Sigmoid colon (tissue), 4 donors: ENCODE measurements at regions not wholly inside any gene's neighbourhood (a gene's known extent, or its start where the extent isn't known, plus 50 kb on each side); places are given as distances from the start of the nearest gene placed in this dataset.

ENCODE experiments used
- CTCF ChIP-seq, 4 experiments: fragments of 450-650 bp in 3 of 4; fragments of 200-600 bp in 1 of 4; IDR thresholded peaks; one replicate each; pipeline ENCODE4 v1.5.1; 2016 to 2019; ENCODE audit warnings: antibody characterized with exemption in 4 of 4, mild to moderate bottlenecking in 3 of 4, moderate library complexity in 2 of 4
- EP300 ChIP-seq, 4 donors: sonication (generic); formaldehyde crosslinking; IDR thresholded peaks; one replicate each; pipeline ENCODE4 v1.6.1; 2017; ENCODE audit warnings: antibody characterized with exemption in 4 of 4
- POLR2A ChIP-seq, 2 donors: fragments of 450-650 bp; IDR thresholded peaks; one replicate each; pipeline ENCODE4 v1.6.1; 2016; ENCODE audit warnings: antibody characterized with exemption in 2 of 2, mild to moderate bottlenecking in 2 of 2, moderate library complexity in 2 of 2

GRCh38 chr7:83798489-83798888 is 149.6 kb upstream of the SEMA3E start:
- no peak for TF ChIP-seq CTCF (IDR thresholded peaks at IDR 0.05)
- TF ChIP-seq EP300 (IDR thresholded peaks at IDR 0.05), result no peak
- TF ChIP-seq POLR2A (IDR thresholded peaks at IDR 0.05), result no peak
